ENCODE measurements at regions not wholly inside any gene's neighbourhood (a gene's known extent, or its start where the extent isn't known, plus 50 kb on each side); places are given as distances from the start of the nearest gene placed in this dataset.

DNA sequence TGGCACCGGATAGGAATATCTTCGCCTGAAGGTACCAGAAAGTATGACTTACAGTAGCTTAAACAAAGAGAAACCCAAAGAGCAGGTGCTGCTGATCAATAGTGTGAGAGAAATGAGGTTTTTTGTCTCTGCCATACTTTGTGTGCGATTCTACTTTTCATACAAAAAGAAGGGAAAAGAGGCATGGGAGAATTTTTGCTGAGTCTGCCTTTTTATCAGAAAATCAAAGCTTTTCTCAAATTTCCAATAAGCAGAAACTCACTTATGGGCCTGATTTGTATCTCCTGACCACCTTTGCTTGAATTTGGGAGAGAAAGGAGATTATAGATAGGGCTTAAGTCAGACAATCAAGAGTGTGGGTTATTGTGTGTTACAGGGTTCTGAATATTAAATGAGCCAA is 65.5 kb upstream of the TAF11L2 start:
- TF ChIP-seq, protein P1, sequence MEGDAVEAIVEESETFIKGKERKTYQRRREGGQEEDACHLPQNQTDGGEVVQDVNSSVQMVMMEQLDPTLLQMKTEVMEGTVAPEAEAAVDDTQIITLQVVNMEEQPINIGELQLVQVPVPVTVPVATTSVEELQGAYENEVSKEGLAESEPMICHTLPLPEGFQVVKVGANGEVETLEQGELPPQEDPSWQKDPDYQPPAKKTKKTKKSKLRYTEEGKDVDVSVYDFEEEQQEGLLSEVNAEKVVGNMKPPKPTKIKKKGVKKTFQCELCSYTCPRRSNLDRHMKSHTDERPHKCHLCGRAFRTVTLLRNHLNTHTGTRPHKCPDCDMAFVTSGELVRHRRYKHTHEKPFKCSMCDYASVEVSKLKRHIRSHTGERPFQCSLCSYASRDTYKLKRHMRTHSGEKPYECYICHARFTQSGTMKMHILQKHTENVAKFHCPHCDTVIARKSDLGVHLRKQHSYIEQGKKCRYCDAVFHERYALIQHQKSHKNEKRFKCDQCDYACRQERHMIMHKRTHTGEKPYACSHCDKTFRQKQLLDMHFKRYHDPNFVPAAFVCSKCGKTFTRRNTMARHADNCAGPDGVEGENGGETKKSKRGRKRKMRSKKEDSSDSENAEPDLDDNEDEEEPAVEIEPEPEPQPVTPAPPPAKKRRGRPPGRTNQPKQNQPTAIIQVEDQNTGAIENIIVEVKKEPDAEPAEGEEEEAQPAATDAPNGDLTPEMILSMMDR (conservative IDR thresholded peaks at IDR 0.05; ENCODE audit: low read length), result no peak
- no peak for TF ChIP-seq EZH2phosphoT487 (IDR thresholded peaks at IDR 0.05; ENCODE audit: borderline replicate concordance, low read depth, low read length)
